ENCODE measurements at regions not wholly inside any gene's neighbourhood (a gene's known extent, or its start where the extent isn't known, plus 50 kb on each side); places are given as distances from the start of the nearest gene placed in this dataset.

DNA sequence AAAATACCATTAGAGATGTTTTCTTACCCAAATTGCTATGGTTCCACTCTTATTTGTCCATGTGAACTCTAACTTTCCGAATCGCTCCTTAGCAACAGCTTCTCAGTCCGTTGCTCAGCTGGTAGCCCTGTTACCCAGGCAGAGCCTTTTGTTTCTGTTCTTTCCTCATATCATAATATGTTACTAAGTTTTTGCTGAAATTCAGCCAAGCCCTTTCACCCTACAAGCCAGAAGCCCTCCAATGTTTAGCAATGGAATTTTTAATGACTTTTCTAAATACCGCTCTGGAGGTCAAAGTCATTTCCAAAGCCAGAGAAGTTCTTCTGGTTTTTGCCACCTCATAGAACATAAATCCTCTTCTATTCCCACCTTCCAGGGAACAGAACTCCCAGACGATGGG is 1029.5 kb downstream of the C4orf33 start:
- TF ChIP-seq GATA3 (IDR thresholded peaks at IDR 0.05; ENCODE audit: low read depth, low read length), result no peak
- TF ChIP-seq GATA2 (IDR thresholded peaks at IDR 0.05; ENCODE audit: low read depth, low read length), result no peak
